ENCODE measurements at regions not wholly inside any gene's neighbourhood (a gene's known extent, or its start where the extent isn't known, plus 50 kb on each side); places are given as distances from the start of the nearest gene placed in this dataset.

GRCh38 chr6:22147921-22148776 lies 148.7 kb downstream of the PRL start:
- TF ChIP-seq CTCF (IDR thresholded peaks at IDR 0.05; ENCODE audit: low read depth, low read length, poor library complexity, severe bottlenecking) (no peak), EZH2phosphoT487 (IDR thresholded peaks at IDR 0.05; ENCODE audit: borderline replicate concordance, low read length) (no peak)

Measured in DOHH2 (cell line).